LNCaP clone FGC (cell line): ENCODE measurements at regions not wholly inside any gene's neighbourhood (a gene's known extent, or its start where the extent isn't known, plus 50 kb on each side); places are given as distances from the start of the nearest gene placed in this dataset.

Source experiments
- DNase-seq: peaks from one replicate; pipeline ENCODE4 v3.0.0-alpha.2; 2011; ENCODE audit warnings: low read depth
- H3K4me3 ChIP-seq: 2 replicates; pipeline ENCODE4 v1.5.1; 2011; ENCODE audit warnings: mild to moderate bottlenecking, low read depth, low read length, control low read depth
- CTCF ChIP-seq: IDR thresholded peaks from 2 replicates; pipeline ENCODE4 v1.5.1; 2012; ENCODE audit warnings: mild to moderate bottlenecking; ENCODE audit not compliant: control insufficient read depth, insufficient read depth; ENCODE audit errors: extremely low read depth

GRCh38 chr10:62746951-62747729, 57.4 kb upstream of the ADO start:
- no peak overlapping the region for H3K4me3 ChIP-seq
- no peak for TF ChIP-seq CTCF
- DNase-seq = no peak

- no peak for DNase-seq
- H3K4me3 ChIP-seq = no peak overlapping the region
- TF ChIP-seq CTCF = no peak
These were observed 56.1 kb upstream of the ADO start for GRCh38 chr10:62748386-62748785.

- DNase-seq = no peak
- no peak for TF ChIP-seq CTCF
- H3K4me3 ChIP-seq = no peak overlapping the region
These were observed 55.3 kb upstream of the ADO start for GRCh38 chr10:62749093-62749683.
